Nephron progenitor cell (in vitro differentiated cells): ENCODE measurements at regions not wholly inside any gene's neighbourhood (a gene's known extent, or its start where the extent isn't known, plus 50 kb on each side); places are given as distances from the start of the nearest gene placed in this dataset.

Experiments
- DNase-seq: peaks from one replicate; pipeline ENCODE4 v3.0.0; 2021
- H3K27ac Mint-ChIP-seq: 2 replicates; pipeline ENCODE4 v1.8.0; 2021; ENCODE audit warnings: mild to moderate bottlenecking, moderate library complexity, mixed read lengths
- H3K27me3 Mint-ChIP-seq: 2 replicates; pipeline ENCODE4 v1.8.0; 2021; ENCODE audit warnings: mild to moderate bottlenecking, low read depth, mixed read lengths; ENCODE audit not compliant: poor library complexity
- H3K36me3 Mint-ChIP-seq: 2 replicates; pipeline ENCODE4 v1.8.0; 2021; ENCODE audit warnings: low read depth, mixed read lengths
- H3K4me1 Mint-ChIP-seq: 2 replicates; pipeline ENCODE4 v1.8.0; 2021; ENCODE audit warnings: mixed read lengths
- H3K4me3 Mint-ChIP-seq: 2 replicates; pipeline ENCODE4 v1.8.0; 2021; ENCODE audit warnings: mild to moderate bottlenecking, moderate library complexity, mixed read lengths
- H3K9me3 Mint-ChIP-seq: 2 replicates; pipeline ENCODE4 v1.8.0; 2021; ENCODE audit warnings: mild to moderate bottlenecking, moderate library complexity, mixed read lengths
- CTCF ChIP-seq: fragments of 200-600 bp; sonication (generic); IDR thresholded peaks from 2 replicates; pipeline ENCODE4 v1.5.0; 2021; ENCODE audit warnings: antibody characterized with exemption

GRCh38 chr13:109481040-109481439 is 305.3 kb downstream of the IRS2 start:
- no peak for DNase-seq
- Mint-ChIP-seq H3K27ac (no peak overlapping the region), H3K4me3 (no peak overlapping the region), H3K27me3 (peaks cover 9% of the 10 kb centered on the region), H3K9me3 (no peaks in the 10 kb centered on the region), H3K36me3 (no peaks in the 10 kb centered on the region), H3K4me1 (no peaks in the 10 kb centered on the region)
- no peak for TF ChIP-seq CTCF

GRCh38 chr13:109480011-109480955 is 306.1 kb downstream of the IRS2 start:
- Mint-ChIP-seq H3K36me3 (no peaks in the 10 kb centered on the region), H3K9me3 (no peaks in the 10 kb centered on the region), H3K27ac (no peak overlapping the region), H3K4me3 (no peak overlapping the region), H3K27me3 (peaks cover 9% of the 10 kb centered on the region), H3K4me1 (no peaks in the 10 kb centered on the region)
- no peak for DNase-seq
- TF ChIP-seq CTCF, result no peak

DNA sequence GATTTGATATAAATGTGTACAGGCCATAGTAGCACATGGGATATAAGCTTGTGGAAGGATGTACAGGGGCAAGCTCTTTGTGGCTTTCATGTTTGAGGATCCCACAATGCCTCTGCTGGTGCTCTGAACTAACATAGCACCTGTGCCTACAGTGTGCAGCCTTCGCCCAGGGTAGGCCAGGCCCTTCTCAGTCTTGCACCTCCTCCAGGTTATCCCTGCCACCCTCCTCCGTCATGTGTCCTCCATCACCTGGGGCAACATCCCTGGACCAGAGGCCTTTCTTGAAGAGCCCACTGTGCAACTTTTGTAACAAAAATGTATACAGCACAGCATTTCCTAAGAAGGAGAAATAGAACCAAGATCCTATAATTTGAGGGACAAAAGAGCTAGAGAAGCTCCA is 306.8 kb downstream of the IRS2 start:
- Mint-ChIP-seq H3K9me3 (no peaks in the 10 kb centered on the region), H3K27ac (no peak overlapping the region), H3K4me3 (no peak overlapping the region), H3K27me3 (peaks cover 9% of the 10 kb centered on the region), H3K36me3 (no peaks in the 10 kb centered on the region), H3K4me1 (no peaks in the 10 kb centered on the region)
- no peak for DNase-seq
- no peak for TF ChIP-seq CTCF

DNA sequence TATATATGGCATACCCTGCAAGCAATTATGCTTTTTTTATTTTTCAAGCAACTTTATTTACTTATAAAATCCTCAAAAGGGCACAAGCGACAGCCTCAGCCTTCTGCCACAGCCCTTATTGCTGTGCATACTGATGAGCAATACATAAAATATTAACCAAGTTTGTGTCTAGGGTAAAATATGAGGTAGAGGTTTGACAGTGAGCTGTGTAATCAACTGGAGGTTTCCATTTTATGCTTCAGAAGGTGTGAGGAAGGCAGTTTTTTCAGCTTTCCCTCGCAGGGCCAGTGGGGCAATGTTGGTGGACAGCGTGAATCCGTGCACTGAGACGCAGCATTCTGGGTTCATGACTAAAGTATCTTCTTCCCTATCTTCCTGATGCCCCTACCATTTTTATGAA is 310.4 kb downstream of the IRS2 start:
- Mint-ChIP-seq H3K27ac (no peak overlapping the region), H3K36me3 (no peaks in the 10 kb centered on the region), H3K4me3 (no peak overlapping the region), H3K4me1 (no peaks in the 10 kb centered on the region), H3K9me3 (no peaks in the 10 kb centered on the region), H3K27me3 (peaks cover 7% of the 10 kb centered on the region)
- no peak for TF ChIP-seq CTCF
- no peak for DNase-seq

DNA sequence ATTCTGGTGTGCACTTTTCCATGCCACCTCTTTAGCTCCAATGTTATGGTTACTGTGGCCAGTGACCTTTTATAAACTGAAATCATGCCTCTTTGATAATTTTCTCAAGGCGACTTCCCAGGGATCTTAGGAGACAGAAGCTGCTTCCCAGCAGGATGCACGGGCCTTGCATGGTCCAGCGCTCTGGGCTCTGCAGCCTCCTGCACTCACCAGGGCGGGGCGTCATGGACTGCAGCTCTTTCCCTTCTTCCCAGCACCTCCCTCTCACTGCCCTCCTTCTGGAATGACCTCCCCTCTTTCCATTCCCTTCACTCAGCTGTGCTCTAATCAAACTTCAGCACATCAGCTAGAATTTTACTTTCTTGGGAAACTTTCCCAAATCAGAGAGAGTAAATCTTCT is 318.3 kb downstream of the IRS2 start:
- Mint-ChIP-seq H3K27me3 (peaks cover 10% of the 10 kb centered on the region), H3K9me3 (peaks cover 30% of the 10 kb centered on the region)

More for the DNA sequence above, 318.3 kb downstream of the IRS2 start:
- TF ChIP-seq CTCF, result no peak
- H3K36me3 Mint-ChIP-seq, result peaks cover 5% of the 10 kb centered on the region
- no peak overlapping the region for H3K27ac Mint-ChIP-seq
- no peak overlapping the region for H3K4me3 Mint-ChIP-seq
- no peaks in the 10 kb centered on the region for H3K4me1 Mint-ChIP-seq
- DNase-seq, result peak; percentile 10
